WI38 (cell line): ENCODE measurements at regions not wholly inside any gene's neighbourhood (a gene's known extent, or its start where the extent isn't known, plus 50 kb on each side); places are given as distances from the start of the nearest gene placed in this dataset.

Source experiments
- H3K4me3 ChIP-seq: 2 replicates; pipeline ENCODE4 v1.5.1; 2011; ENCODE audit warnings: low read depth, mild to moderate bottlenecking, control low read depth, low read length
- CTCF ChIP-seq: IDR thresholded peaks from 2 replicates; pipeline ENCODE4 v1.5.1; 2012; ENCODE audit warnings: low read depth, mild to moderate bottlenecking, control low read depth, low read length

DNA sequence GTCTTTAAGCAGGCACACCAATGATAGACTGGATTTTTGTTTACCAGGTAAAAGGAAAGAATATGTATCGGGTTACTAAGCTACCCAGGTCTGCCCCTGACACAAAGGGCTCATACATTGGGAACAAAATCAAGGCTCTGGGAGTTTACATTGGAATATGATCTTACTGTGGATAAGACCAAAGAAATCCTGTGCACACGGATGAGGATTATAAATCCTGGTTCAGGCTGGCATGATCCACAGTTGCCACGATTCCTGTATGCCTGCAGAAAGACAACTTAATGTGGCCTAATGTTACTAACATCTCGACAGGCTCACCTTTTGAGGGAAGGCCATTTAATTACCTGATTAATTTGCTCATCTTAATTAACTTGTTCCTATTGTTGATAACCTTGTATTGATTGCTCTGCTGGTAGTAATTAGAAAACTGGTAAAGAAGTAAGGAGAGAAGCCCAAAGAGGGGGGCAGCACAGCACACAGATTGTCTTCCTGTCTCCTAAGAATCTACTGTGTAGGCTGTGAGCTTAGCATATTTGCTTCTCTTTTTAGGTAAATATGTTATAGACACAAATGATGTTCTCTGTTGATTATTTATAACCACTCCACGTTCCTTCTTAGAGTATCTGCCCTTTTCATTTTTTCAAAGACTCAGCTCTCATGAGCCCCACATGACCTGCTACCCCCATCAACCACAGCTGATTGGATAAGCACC lies 51.0 kb upstream of the TOX3 start:
- TF ChIP-seq CTCF = no peak

DNA sequence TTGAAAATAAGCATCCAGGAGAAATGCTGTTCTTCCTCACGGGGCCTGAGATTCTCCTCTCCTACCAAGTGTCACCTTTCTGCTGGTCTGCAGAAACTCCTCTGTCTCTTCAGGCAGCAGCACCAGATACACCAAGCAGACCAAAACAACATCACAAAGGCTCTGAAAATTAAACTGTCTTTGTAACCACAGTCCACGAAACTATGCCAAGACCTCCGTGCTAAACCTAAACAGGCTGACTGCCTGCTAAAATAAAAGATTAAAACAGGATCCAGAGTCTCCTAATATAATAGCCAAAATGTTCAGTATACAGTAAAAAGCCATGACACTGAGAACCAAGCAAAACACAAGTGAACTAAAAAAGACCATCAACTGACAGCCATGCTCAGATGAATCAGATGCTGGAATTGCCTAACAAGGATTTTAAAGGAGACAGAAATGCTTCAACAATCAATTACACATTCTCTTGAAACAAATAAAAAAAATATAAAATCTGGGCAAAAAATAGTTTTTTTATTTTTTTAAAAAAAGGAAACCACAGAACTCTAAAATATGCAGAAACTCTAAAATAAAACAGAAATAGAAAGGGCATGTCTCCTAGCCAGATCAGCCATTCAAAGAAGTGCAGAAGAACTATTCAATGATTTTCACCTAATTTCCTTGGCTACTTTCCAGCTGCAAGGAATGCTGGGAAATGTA lies 50.3 kb upstream of the TOX3 start:
- no peak for TF ChIP-seq CTCF
- H3K4me3 ChIP-seq = no peak overlapping the region

More for the DNA sequence above, 51.0 kb upstream of the TOX3 start:
- H3K4me3 ChIP-seq = no peak overlapping the region
